Ishikawa (cell line): ENCODE measurements at regions not wholly inside any gene's neighbourhood (a gene's known extent, or its start where the extent isn't known, plus 50 kb on each side); places are given as distances from the start of the nearest gene placed in this dataset.

ENCODE experiments used
- CREB1 ChIP-seq: IDR thresholded peaks from 2 replicates; pipeline ENCODE4 v1.6.1; 2012; ENCODE audit warnings: low read depth
- EP300 ChIP-seq: IDR thresholded peaks from 2 replicates; pipeline ENCODE4 v1.6.1; 2012; ENCODE audit warnings: borderline replicate concordance
- RAD21 ChIP-seq: IDR thresholded peaks from 2 replicates; pipeline ENCODE4 v1.6.1; 2012; ENCODE audit warnings: low read depth

GRCh38 chr15:35740761-35741160 is 194.8 kb upstream of the DPH6 start:
- no peak for TF ChIP-seq RAD21
- TF ChIP-seq EP300, result no peak
- no peak for TF ChIP-seq CREB1
